K562 (cell line): ENCODE measurements at regions not wholly inside any gene's neighbourhood (a gene's known extent, or its start where the extent isn't known, plus 50 kb on each side); places are given as distances from the start of the nearest gene placed in this dataset.
"Not testable (repeated sequence)": the region's sequence is repeated elsewhere in the genome, so short reads cannot be mapped to it uniquely, and the experiment has no call there.

Experiments used
- ATAC-seq: fragments of 200-7000 bp; cut with Tn5 transposase; 3 replicates; pipeline ENCODE4 v1.9.1; 2020; ENCODE audit warnings: moderate library complexity
- BruUV-seq: library from RNA; stranded (reverse); fragments of 400-500 nt; replicated peaks from 2 replicates; lab custom pipeline; 2021; lab: Mats Ljungman, UMichigan
- CTCF ChIA-PET: fragments of 300-600 bp; formaldehyde crosslinking; extraction: SDS; loops from one replicate; lab custom pipeline; 2021; ENCODE audit warnings: low intra/inter-chr PET ratio; lab: Yijun Ruan, JAX
- POLR2A ChIA-PET: fragments of 300-600, 350-650 bp; sonication (Branson Sonifier 250); formaldehyde crosslinking; extraction: SDS; loops from one replicate; lab custom pipeline; 2021; ENCODE audit warnings: antibody characterized with exemption, inconsistent platforms; lab: Yijun Ruan, JAX
- DNase-seq, 4 experiments: peaks; one replicate each; pipeline versions ENCODE4 v3.0.0 to v3.0.0-alpha.2; 2011 to 2018; ENCODE audit warnings: low spot score in 3 of 4, mixed read lengths in 3 of 4; ENCODE audit errors: extremely low read depth in 1 of 4
- FAIRE-seq: peaks from 2 replicates; lab custom pipeline; 2011; peaks lifted over from hg19 to GRCh38; lab: Jason Lieb, UNC
- H2AFZ ChIP-seq: 2 replicates; pipeline ENCODE4 v1.6.0; 2011; ENCODE audit warnings: low read depth, low read length, control low read depth, inconsistent platforms
- H3K27ac ChIP-seq: fragments of 200-600 bp; 3 replicates; pipeline ENCODE4 v1.8.0; 2011; ENCODE audit warnings: low read depth, mild to moderate bottlenecking, control low read depth, inconsistent platforms, low read length, moderate library complexity, mixed read lengths; ENCODE audit errors: extremely low read depth
- H3K27me3 ChIP-seq, 2 experiments: fragments of 300-600 bp in 1 of 2; 2 replicates in 1 of 2; 3 replicates in 1 of 2; pipeline versions ENCODE4 v1.6.0 to v1.8.0; 2011; ENCODE audit warnings: inconsistent platforms in 2 of 2, low read length in 2 of 2, mild to moderate bottlenecking in 1 of 2, mixed read lengths in 1 of 2, moderate library complexity in 1 of 2; ENCODE audit not compliant: control insufficient read depth in 2 of 2, insufficient read depth in 2 of 2
- H3K36me3 ChIP-seq: fragments of 300-600 bp; 3 replicates; pipeline ENCODE4 v1.8.0; 2011; ENCODE audit warnings: mild to moderate bottlenecking, low read length, inconsistent platforms; ENCODE audit not compliant: control insufficient read depth, insufficient read depth
- H3K4me1 ChIP-seq, 2 experiments: fragments of 200-600 bp in 1 of 2; replicated peaks in 1 of 2; 2 replicates in 1 of 2; 3 replicates in 1 of 2; pipeline versions ENCODE4 v1.5.1 to v1.8.0; 2011; ENCODE audit warnings: inconsistent platforms in 2 of 2, low read length in 2 of 2, mild to moderate bottlenecking in 1 of 2, mixed read lengths in 1 of 2, moderate library complexity in 1 of 2; ENCODE audit not compliant: control insufficient read depth in 2 of 2, insufficient read depth in 2 of 2
- H3K4me2 ChIP-seq: 2 replicates; pipeline ENCODE4 v1.6.1; 2011; ENCODE audit warnings: low read length, control low read depth, inconsistent platforms, mixed read lengths; ENCODE audit not compliant: insufficient read depth
- H3K4me3 ChIP-seq: fragments of 200-600 bp; sonication (generic), shearing (Covaris generic); 2 replicates; pipeline ENCODE4 v1.5.1; 2016; ENCODE audit warnings: control low read depth, inconsistent platforms
- H3K79me2 ChIP-seq: fragments of 200-600 bp; 3 replicates; pipeline ENCODE4 v1.8.0; 2011; ENCODE audit warnings: low read length, inconsistent platforms; ENCODE audit not compliant: control insufficient read depth, insufficient read depth
- H3K9ac ChIP-seq, 2 experiments: 2 replicates each; pipeline versions ENCODE4 v1.6.0 to v1.6.1; 2011; ENCODE audit warnings: low read depth in 2 of 2, low read length in 2 of 2, control low read depth in 1 of 2, inconsistent platforms in 1 of 2, mild to moderate bottlenecking in 1 of 2, mixed read lengths in 1 of 2; ENCODE audit not compliant: insufficient read depth in 1 of 2
- H3K9me1 ChIP-seq: one replicate; pipeline ENCODE4 v1.6.0; 2011; ENCODE audit warnings: inconsistent platforms, mild to moderate bottlenecking, low read length, moderate library complexity; ENCODE audit not compliant: control insufficient read depth, insufficient read depth
- H3K9me3 ChIP-seq: replicated peaks from 2 replicates; pipeline ENCODE4 v1.5.1; 2011; ENCODE audit warnings: low read depth, low read length, inconsistent platforms; ENCODE audit not compliant: control insufficient read depth, insufficient read depth
- H4K20me1 ChIP-seq: replicated peaks from 2 replicates; pipeline ENCODE4 v1.6.1; 2011; ENCODE audit warnings: low read length, inconsistent platforms, mixed read lengths; ENCODE audit not compliant: control insufficient read depth, insufficient read depth
- CEBPB ChIP-seq: fragments of 450-650 bp; IDR thresholded peaks from 2 replicates; pipeline ENCODE4 v1.6.1; 2016; ENCODE audit warnings: missing genetic modification characterization, missing compliant biosample characterization
- CEBPG ChIP-seq, 3 experiments: fragments of 200-800 bp in 1 of 3; sonication (Bioruptor generic) in 1 of 3; sonication (generic) in 1 of 3; formaldehyde crosslinking in 1 of 3; IDR thresholded peaks in 2 of 3; conservative IDR thresholded peaks in 1 of 3; 2 replicates each; pipeline versions ENCODE4 v1.6.1 to v1.8.0; 2016 to 2022; ENCODE audit warnings: missing compliant biosample characterization in 2 of 3, missing genetic modification characterization in 2 of 3, mild to moderate bottlenecking in 1 of 3, missing genetic modification reagents in 1 of 3
- RBM15 ChIP-seq: fragments of 200-400 bp; formaldehyde crosslinking; IDR thresholded peaks from 2 replicates; pipeline ENCODE4 v1.6.1; 2018; ENCODE audit warnings: mild to moderate bottlenecking, low read length, moderate library complexity; ENCODE audit not compliant: insufficient read depth
- RBM25 ChIP-seq: fragments of 200-400 bp; formaldehyde crosslinking; IDR thresholded peaks from 2 replicates; pipeline ENCODE4 v1.6.1; 2018; ENCODE audit warnings: low read length, low read depth, moderate library complexity; ENCODE audit not compliant: severe bottlenecking
- WGBS: fragments of 100-300 bp; shearing (Covaris generic); methylation state at CpG from one replicate; pipeline ENCODE4 v1.1.6; 2016; ENCODE audit warnings: low coverage, mixed read lengths; ENCODE audit not compliant: insufficient coverage; ENCODE audit errors: missing lambda C conversion rate; 5-methylcytosine and 5-hydroxymethylcytosine counted together
- in situ Hi-C: fragments of 300-500 bp; cut with MboI; formaldehyde crosslinking; loops from 4 replicates; pipeline ENCODE4 v1.15.0; 2018; ENCODE audit warnings: inconsistent platforms, mixed read lengths
- intact Hi-C: fragments of 100-400 bp; cut with micrococcal nuclease; formaldehyde crosslinking; loops from 2 replicates; pipeline ENCODE4 v1.14.2; 2022

DNA sequence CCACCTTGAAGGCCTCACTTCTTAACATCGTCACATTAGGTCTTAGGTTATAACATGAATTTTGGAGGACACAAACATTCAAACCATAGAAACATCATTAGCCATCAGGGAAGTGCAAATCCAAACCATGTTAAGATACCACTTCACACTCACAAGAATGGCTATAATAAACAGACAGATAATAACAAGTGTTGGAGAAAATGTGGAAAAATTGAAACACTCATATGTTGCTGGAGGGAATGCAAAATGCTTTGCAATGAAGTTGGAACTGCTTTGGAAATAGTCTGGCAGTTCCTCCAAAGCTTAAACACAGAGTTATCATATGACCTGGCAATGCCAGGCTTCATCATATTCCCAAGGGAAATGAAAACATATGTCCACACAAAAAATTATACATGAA lies 156.8 kb upstream of the EFCAB3 start:
- H3K9me3 ChIP-seq, BruUV-seq, FAIRE-seq, CTCF ChIA-PET, H3K9me1 ChIP-seq, DNase-seq, H3K79me2 ChIP-seq, H3K4me3 ChIP-seq, H3K9ac ChIP-seq, H3K4me1 ChIP-seq, H3K27ac ChIP-seq, H3K4me2 ChIP-seq, intact Hi-C loops, H2AFZ ChIP-seq, in situ Hi-C loops, ATAC-seq, H3K27me3 ChIP-seq, POLR2A ChIA-PET, H4K20me1 ChIP-seq, H3K36me3 ChIP-seq: not testable (repeated sequence)
- peak; percentile 26 for TF ChIP-seq RBM25
- 100% methylated on average over 1 of the region's 1 CpG for WGBS

DNA sequence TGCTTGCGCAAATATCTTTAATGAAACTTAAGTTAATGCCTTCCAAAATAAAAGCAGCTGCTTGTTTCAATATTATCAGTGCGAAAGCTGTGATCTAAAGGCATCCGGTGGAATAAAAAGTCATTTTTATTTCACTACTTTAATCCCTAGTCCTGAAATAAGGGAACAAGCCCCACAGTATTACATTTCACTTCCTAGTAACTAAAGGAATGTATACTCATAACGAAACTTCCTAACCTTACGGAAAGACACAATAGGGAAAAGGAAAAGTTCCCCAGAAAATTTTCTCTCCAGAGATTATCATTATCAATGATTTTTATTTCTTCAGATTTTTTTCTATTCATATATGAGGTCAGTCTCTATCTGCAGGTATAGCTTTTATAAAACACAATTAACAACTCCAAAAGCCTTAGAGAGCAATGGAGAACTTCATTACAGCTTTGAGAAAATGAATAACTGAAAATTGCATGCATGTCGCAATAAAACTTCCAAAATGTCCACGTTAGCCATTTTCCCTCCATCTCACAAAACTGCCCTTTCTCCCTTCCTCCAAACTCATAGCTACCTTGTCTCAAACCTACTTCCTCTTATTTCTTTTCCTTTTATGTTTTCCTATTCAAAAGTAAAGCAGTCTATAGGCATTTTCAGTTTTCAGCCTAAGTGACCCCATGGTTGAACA lies 154.3 kb upstream of the MED13 start:
- FAIRE-seq (peak; percentile 23), ATAC-seq (no peak), DNase-seq (no peak)
- Histone ChIP-seq H2AFZ (no peak overlapping the region), H3K9ac (no peak overlapping the region), H3K27me3 (no peaks in the 10 kb centered on the region), H3K4me3 (no peak overlapping the region), H3K27ac (no peak overlapping the region), H3K4me1 (peaks cover 0 to 4% of the 10 kb centered on the region in 2 experiments; a peak in 2 of 5 replicates), H3K4me2 (no peak overlapping the region), H3K36me3 (no peaks in the 10 kb centered on the region), H3K9me3 (no peaks in the 10 kb centered on the region), H3K79me2 (no peaks in the 10 kb centered on the region), H3K9me1 (no peaks in the 10 kb centered on the region), H4K20me1 (no peaks in the 10 kb centered on the region)
- TF ChIP-seq CEBPG (CRISPR knock-in tag; IDR thresholded peaks at IDR 0.05) = no peak
- TF ChIP-seq CEBPG (tag; conservative IDR thresholded peaks at IDR 0.05 in 1 of 2, IDR thresholded peaks at IDR 0.05 in 1 of 2) = 0 out of 4 replicates have a peak, but pooled peaks of 1 of the 2 experiments have one; percentile 23
- TF ChIP-seq CEBPB = peak; percentile 82
- no peak for TF ChIP-seq RBM15
- ChIA-PET CTCF (no interaction called here), POLR2A (interaction anchor here (1.0 kb wide), 1 partner anchor 14 kb away, joined by 4 read pairs; no protein-coding TSS in a partner anchor)
- intact Hi-C loops (no loop called here), in situ Hi-C loops (no loop called here)
- 70% methylated on average over 7 of the region's 7 CpGs for WGBS
- no TSS peak for BruUV-seq
